Breast epithelium (tissue), 3 donors: ENCODE measurements at regions not wholly inside any gene's neighbourhood (a gene's known extent, or its start where the extent isn't known, plus 50 kb on each side); places are given as distances from the start of the nearest gene placed in this dataset.

Experiments used
- CTCF ChIP-seq, 3 donors: fragments of 450-650 bp; IDR thresholded peaks; one replicate each; pipeline ENCODE4 v1.5.1; 2016 to 2017; ENCODE audit warnings: antibody characterized with exemption in 3 of 3, mild to moderate bottlenecking in 3 of 3, moderate library complexity in 3 of 3
- POLR2A ChIP-seq: fragments of 450-650 bp; IDR thresholded peaks from one replicate; pipeline ENCODE4 v1.6.1; 2016; ENCODE audit warnings: antibody characterized with exemption, mild to moderate bottlenecking, moderate library complexity
- POLR2AphosphoS5 ChIP-seq, 3 donors: sonication (generic); formaldehyde crosslinking; IDR thresholded peaks; one replicate each; pipeline ENCODE4 v1.6.1; 2017; ENCODE audit warnings: antibody characterized with exemption in 3 of 3

GRCh38 chr7:131974671-131975070 lies 418.2 kb upstream of the PODXL start:
- no peak for TF ChIP-seq CTCF (IDR thresholded peaks at IDR 0.05)
- TF ChIP-seq POLR2A: no peak
- no peak for TF ChIP-seq POLR2AphosphoS5 (IDR thresholded peaks at IDR 0.05)
